GM19239 (cell line): ENCODE measurements at regions not wholly inside any gene's neighbourhood (a gene's known extent, or its start where the extent isn't known, plus 50 kb on each side); places are given as distances from the start of the nearest gene placed in this dataset.
"Not testable (repeated sequence)": the region's sequence is repeated elsewhere in the genome, so short reads cannot be mapped to it uniquely, and the experiment has no call there.

Experiments used
- DNase-seq: peaks from one replicate; pipeline ENCODE4 v3.0.0; 2011; ENCODE audit warnings: low spot score; ENCODE audit not compliant: insufficient read length
- FAIRE-seq: peaks from 2 replicates; lab custom pipeline; 2011; peaks lifted over from hg19 to GRCh38; lab: Jason Lieb, UNC

DNA sequence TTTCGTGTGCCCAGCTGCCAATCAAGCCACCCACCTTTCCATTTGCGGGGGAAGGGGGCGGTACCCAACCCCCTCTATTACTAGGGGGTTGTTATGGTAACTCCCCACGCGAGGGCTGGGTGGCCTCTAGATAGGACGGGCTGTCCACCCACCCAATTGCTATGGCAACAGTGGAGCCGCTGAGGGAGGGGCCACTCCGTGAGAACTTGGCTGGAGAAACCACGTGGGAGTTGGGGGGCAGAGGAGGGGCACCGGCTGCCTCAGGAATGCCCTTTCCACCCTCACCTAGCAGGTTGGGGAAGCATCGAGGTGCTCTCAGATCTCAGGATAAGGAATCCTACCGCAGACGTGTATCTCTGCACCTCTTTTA is 220.0 kb upstream of the NOTCH2NLA start:
- FAIRE-seq, DNase-seq: not testable (repeated sequence)

DNA sequence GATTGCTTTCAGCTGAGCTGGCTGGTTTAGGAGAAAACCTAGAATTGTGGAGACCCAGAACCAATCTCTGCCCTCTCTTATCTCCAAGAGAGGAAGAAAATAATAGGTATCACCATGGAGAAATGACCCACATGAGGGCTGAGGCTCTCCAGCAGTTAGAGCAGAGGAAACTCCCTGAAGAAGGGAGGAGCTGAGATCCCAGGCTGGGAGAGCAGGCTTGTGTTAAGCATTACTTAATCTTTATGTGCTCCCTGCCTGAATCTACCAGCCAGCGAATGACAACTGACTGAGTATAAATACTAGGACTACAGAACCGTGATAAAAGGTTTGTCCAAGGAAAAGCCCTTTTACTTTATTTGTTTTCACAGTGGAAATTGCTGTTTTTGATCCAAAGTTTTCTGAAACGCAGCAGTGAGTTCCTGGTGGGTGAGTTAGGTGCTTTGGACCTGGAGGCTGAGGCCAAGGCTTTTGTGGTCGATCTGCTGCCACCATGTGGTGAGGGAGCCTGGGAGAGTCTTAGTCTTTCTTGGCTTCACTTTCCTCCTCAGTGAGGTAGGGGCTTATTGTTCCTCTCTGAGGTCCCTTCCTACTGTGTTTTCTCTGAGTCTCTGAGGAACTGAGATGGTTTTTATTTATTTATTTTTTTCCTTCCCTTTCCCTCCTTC is 219.5 kb upstream of the NOTCH2NLA start:
- not testable (repeated sequence) for DNase-seq, FAIRE-seq

DNA sequence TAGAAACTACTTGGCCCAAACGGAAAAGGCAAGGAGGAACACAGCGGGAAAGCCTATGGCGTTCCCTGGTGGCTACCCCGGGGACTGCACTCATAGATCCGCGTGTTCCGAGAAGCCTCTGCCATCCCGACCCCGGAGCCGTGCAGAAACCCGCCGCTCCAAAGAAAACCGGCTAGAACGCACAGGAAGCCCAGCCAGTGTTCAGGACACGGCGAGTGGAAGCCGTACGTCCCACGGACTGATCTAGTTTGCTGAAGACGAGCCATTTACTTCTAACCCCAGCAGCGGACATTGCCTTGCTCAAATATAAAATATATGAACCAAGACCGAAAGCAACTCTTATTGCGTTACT is 215.0 kb upstream of the NOTCH2NLA start:
- not testable (repeated sequence) for DNase-seq, FAIRE-seq

DNA sequence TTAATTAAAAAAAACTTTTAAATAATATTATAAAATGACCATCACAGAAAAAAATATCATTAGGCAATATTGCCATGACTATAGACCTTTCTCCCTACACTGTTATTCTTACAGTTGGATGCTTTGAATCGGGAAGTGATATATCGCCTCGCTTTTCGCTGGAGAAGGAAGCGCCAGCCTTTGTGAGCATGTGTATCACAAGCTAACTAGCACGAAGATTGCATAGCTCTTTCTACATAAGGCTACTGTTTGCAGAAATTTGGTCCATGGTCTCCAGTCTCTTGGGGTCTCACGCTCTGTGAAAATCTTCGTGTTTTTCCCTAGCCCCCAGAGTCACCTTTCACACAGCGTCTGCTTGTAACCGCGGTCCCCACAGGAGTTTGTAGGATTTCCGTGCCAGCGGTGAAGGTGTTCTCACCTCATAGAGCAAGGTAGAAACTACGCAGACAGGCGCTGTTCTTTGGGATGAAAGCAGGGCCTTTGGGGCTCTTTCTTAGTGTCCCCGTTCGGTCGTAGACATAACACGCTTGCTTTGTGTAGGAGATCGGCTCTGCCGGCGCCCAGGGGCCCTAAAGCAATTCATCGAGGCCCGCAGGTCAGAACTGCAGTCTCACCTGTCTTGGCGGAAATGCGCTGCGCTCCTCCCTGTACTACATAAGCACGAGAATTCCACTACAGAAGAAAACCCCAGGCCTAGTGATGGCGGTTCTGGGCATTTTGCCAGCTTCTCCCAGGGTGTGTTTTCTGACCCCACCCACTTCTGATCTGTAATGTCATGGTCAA is 214.5 kb upstream of the NOTCH2NLA start:
- not testable (repeated sequence) for FAIRE-seq, DNase-seq

DNA sequence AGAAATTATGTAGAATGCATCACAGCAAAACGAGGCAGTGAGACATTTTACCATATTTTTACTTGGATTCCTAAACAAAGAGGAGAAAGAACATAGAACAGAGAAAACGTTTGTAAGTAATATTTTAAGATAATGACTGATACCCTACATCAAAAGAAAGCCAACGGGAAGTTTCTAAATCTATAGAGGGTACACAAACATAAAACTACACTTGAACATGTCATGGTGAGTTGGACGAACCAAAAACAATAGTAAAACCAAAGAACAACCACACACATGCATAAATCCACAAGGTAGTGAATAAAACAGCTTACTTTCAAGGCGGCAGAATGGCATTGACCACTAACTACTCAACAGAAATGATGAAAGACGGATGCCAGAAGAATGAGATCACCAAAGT is 209.7 kb upstream of the NOTCH2NLA start:
- DNase-seq, FAIRE-seq: not testable (repeated sequence)

DNA sequence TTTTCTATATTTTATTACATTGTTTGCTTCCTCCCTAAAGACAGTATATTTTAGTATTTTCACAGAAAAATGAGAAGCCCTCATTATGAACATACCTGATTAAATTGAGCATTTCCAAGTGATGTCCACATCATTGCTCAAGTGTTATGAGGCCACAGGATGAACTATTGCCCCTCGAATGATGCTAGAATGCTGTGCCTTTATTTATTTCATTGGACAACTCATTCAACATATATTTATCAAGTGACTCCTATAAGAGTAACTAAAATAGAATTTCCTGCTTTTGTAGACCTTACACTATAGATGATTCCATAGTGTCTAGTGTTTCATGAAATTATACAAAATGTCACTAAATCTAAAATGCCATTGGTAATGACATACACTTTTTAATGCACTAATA is 187.8 kb upstream of the NOTCH2NLA start:
- not testable (repeated sequence) for DNase-seq, FAIRE-seq

DNA sequence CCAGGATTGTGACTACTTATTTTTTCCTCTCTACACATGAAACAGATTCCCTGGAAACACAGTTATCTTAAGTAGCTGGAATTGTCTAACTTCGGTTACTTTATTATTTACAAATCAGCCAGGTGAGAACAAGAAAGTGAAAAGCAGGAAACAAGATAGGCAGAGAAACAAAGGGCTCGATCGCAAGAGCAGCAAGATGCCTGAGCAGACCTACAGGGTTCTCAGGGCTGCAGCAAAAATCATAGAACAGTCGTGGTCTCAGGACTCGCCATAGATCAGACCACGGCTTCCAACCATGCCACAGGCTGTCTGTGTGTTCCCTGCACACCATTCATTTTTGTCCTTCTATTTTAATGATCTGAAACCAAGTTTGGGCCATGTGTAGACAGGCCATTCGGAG is 186.2 kb upstream of the NOTCH2NLA start:
- DNase-seq, FAIRE-seq: not testable (repeated sequence)

DNA sequence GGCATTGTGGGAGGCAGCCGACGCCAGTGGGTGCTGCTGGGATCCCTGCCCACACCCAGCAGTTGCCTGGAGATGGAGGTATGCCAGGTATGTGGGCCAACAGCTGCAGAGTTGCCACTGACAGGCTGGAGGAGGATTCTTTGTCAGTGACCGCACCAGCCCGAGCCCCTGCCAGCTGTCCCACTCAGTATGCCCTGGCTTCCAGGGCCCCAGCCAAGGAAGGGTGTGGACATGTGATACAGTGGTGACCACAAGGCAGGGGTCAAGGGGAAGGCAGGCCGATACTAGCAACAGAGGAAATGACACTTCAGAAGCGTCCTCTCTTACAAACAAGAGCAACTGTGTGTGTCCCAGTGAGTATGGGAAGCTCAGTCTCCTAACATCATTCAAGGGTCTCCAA is 185.1 kb upstream of the NOTCH2NLA start:
- not testable (repeated sequence) for FAIRE-seq, DNase-seq

DNA sequence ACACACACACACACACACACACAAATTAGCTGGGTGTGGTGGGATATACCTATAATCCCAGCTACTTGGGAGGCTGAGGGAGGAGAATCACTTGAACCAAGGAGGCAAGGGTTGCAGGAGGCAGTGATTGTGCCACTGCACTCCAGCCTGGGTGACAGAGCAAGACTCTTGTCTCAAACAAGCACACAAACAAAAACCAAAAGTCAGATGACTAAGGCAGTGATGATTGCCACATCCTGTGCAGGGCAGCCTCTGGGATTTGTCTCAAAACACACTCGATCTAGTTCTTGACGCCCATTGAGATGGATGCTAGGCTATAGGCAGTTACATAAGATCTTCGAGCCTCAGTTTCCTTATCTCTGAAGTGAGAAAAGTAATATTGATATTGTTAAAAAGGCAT is 183.1 kb upstream of the NOTCH2NLA start:
- FAIRE-seq, DNase-seq: not testable (repeated sequence)

DNA sequence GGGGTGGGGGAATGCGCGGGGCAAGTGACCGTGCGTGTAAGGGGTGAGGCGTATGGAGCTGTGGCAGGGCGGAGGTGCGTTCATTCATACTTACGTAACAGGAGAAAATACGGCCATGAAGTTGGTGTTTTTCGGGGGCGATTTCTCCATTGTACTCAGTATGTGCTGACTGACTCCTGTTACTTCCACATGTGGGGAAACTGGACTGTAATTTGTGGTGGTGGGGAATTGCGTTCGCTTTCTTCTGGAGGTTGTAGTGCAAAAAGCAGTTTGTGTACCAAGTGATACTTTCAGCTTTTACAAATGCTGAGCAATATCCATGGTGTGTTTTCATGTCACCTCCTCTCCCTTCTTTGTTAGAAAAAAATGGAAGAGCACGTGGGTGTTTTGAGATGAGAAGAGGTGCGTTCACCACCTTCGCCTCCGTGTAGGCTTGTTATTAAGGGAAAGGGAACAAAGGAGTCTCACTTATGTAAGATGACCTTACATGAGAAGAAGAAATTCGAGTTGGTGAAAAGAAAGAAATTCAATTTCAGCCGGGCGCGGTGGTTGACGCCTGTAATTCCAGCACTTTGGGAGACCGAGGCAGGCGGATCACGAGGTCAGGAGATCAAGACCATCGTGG is 181.1 kb upstream of the NOTCH2NLA start:
- not testable (repeated sequence) for DNase-seq

DNA sequence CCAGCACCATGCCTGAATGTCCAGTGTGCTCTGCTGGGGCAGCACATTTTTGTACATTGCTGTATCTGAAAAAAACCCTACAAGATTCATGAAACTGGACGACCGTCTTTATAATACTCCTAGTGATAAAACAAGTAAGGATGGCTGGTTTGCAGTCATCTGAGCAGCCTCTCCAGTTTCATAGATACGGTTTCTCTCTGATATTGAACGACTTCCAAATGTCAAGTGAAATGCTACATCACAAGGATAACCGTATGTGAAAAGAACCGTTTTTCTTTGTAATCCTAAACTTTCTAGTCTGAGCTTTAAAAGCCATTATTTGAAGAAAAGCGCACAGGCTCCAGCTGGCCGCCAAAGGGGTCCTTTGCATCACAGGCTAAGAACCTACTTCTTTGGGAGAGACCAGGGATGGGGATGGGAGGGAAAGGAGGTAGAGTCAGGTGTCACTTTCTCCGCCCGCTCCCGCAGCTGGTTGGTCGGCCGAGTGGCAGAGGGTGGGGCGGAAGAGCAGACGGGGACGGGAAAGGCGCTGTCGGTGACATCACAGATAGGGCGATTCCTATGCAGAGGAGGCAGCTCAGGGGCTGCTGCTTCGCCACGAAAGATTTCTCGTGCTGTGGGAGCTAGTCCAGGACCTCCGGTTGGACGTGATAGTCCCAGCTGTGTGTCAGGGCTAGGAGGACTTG is 180.4 kb upstream of the NOTCH2NLA start:
- not testable (repeated sequence) for FAIRE-seq, DNase-seq

More for the DNA sequence above, 181.1 kb upstream of the NOTCH2NLA start:
- not testable (repeated sequence) for FAIRE-seq

DNA sequence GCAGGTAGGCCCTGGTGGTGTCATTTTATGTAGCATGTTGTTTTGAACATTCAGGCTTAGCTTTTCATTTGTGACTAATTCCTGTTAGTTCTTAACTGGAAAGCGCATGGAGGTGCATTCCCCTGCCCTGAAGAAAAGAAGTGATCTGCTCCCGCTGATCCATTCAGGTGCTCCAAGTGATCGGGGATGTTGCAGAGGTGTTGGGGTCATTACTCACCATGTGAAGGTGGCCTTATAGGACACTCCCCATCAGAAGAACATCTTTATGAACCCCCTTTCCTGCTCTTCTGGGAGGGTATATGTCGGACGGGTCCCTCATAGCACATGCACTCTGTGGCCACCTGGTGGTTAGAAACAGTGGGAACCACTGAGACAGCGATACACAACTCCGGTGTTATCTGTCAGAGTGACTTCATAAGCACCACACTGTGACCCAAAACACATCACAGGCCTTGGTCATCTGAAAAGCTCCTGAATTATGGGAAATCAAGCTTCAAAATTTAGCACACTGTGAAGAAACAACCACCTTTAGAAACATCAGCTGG is 172.5 kb upstream of the NOTCH2NLA start:
- not testable (repeated sequence) for FAIRE-seq, DNase-seq

DNA sequence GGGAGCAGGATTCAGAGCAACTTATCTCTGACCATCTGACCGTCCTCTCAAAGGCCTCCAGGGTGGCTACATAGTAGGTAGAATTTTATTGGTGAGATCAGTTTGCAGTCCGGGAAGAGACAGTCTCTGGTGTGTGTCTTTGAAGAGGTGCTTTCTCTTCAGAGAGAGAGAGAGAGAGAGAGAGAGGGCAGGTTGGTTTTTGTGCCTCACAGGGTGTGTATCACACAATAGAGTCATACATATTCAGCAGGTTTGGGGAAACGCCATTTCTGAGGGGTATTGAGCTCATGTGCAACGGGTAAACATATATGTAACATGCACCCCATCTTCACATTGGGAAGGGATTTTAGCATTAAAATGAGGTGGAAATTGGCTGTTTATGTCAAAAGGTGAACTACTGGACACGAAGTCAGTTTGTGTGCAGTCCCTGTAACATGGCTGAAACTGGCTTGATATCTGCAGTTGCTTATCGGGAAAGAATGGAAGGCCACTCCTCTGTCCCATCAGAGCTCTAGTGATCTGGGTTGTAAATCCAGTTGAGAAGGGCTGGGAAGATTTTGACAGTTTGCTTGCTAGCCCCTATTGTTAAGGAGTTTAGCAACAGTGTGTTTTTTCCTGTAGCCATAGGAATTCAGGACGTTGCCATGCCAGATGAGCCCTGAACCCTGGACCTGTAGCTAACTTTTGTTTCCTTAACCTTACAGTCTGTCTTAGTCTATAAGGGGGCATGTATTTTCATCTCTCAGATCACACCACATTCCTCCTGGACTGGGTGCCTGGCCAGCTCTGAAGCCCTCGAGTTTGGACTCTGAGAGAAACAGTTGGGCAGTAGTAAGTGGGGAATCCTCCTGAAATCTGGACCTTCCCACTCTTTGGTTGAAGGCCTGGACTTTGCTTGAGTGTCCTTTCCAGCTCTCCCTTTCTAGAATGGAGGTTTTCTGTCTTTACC is 171.6 kb upstream of the NOTCH2NLA start:
- FAIRE-seq, DNase-seq: not testable (repeated sequence)

DNA sequence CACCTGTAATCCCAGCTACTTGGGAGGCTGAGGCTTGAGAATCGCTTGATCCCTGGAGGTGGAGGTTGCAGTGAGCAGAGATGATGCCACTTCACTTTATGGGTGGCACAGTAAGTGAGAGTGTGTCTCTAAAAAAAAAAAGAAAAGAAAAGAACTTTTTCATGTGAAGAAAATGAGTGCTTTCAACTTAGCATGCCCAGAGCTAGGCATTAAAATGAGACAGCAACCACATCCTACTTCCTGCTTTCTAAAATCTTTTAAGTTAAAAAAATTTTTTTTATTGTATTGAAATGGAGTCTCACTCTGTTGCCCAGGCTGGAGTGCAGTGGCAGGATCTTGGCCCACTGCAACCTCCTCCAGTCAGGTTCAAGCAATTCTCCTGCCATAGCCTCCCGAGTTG is 170.4 kb upstream of the NOTCH2NLA start:
- not testable (repeated sequence) for FAIRE-seq, DNase-seq

DNA sequence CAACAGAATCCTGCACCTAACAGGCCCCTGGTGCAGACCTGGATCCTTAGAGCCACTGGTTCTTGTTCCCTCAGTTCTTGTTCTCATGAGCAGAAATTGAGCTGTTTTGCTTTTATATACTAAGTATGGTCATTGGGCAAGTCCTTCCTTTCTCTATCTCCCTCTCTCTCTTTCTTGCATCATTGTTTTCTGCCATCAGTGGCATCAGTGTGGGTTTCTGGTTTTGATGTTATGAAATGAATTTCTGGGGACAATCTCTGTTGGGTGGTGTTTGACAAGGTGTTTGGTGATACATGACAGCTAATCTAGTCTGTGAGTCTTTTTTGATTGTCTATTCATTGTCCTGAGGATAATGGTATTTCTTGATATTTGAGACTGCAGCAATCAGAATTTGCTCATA is 168.0 kb upstream of the NOTCH2NLA start:
- FAIRE-seq, DNase-seq: not testable (repeated sequence)

DNA sequence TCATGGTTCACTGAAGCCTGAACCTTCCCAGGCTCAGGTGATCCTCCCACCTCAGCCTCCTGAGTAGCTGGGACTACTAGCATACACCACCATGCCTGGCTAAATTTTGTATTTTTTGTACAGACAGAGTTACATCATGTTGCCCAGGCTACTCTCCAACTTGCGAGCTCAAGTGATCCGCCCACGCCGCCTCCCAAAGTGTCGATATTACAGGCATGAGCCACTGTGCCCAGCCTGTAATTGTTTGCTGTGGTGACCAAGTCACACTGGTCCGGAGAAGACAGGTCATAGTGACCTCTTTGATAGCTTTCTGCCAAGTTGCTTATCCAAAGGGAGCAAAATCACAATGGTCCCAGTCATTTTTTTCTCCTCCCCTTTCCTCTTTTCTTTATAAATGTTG is 167.4 kb upstream of the NOTCH2NLA start:
- FAIRE-seq, DNase-seq: not testable (repeated sequence)

DNA sequence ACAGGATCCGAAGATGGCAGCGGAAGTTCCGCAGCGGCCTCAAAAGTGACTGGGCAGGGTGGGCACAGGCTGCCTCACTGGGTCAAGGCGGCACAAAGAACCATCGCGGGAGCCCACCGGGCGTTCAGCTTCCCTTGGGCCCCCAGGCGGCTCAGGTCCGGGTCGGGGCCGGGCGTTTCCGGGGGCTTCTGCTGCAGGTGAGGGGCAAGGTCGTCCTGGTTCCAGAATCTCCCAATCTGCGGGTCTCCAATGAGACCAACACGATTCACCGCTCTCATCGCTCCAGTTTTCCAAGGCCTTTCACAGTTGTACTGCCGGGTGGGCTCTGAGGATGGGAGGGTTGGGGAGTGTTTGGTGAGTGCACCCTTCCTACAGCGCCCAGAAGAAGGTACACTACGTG is 165.0 kb upstream of the NOTCH2NLA start:
- DNase-seq, FAIRE-seq: not testable (repeated sequence)

DNA sequence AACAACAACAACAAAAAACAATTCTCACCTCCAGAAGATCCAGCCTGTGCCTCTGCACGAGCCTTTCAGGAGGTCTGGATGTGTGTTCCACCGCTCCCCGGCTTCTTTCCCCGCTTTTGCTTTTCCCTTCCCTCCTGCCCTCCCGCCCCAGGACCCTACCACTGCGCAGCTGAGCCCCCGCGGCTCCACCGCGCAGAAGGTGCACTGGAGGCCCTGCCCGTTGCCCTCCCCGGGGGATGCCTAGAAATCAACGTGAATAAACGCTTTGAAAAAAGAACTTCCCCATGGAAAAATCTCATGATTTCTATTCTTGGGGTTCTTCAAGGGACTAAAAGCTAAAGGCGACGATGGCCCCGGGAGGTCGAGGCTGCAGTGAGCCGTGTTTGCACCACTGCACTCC is 164.3 kb upstream of the NOTCH2NLA start:
- DNase-seq, FAIRE-seq: not testable (repeated sequence)

DNA sequence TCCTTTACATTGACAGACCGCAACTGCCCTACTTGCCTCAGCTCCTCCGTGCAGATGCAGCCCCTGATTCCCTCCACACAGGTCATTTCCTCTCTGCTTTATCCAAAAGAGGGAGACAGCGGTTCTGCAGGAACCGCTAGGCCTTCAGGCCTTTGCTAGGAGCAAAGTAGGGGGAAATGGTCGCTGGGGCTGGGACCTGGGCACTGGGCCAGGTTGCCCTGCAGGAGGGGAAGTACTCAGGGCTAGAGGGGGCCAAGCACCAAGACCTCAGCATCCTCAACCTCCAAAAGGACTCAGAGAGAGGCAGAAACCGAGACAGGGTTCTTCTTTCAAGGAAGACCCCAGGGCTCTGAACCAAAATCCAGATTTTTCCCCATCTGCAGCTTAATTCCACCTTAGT is 160.4 kb upstream of the NOTCH2NLA start:
- not testable (repeated sequence) for DNase-seq, FAIRE-seq
